ENCODE measurements at regions not wholly inside any gene's neighbourhood (a gene's known extent, or its start where the extent isn't known, plus 50 kb on each side); places are given as distances from the start of the nearest gene placed in this dataset.

- TF ChIP-seq CTCF (IDR thresholded peaks at IDR 0.05) (no peak), POLR2A (IDR thresholded peaks at IDR 0.05) (no peak), POLR2AphosphoS5 (IDR thresholded peaks at IDR 0.05) (no peak)
Observed at GRCh38 chr6:112881027-112881426, 533.9 kb downstream of the RFPL4B start.
